H9 (cell line): ENCODE measurements at regions not wholly inside any gene's neighbourhood (a gene's known extent, or its start where the extent isn't known, plus 50 kb on each side); places are given as distances from the start of the nearest gene placed in this dataset.

ENCODE experiments used
- DNase-seq: peaks from one replicate; pipeline ENCODE4 v3.0.0-alpha.2; 2017
- H2AFZ ChIP-seq: one replicate; pipeline ENCODE4 v1.6.1; 2013; ENCODE audit warnings: mild to moderate bottlenecking, low read length, control low read depth, moderate library complexity
- H2AK5ac ChIP-seq: 2 replicates; pipeline ENCODE4 v1.6.1; 2013; ENCODE audit warnings: low read length, control low read depth, mixed read lengths; ENCODE audit not compliant: insufficient read length
- H2BK120ac ChIP-seq: one replicate; pipeline ENCODE4 v1.6.1; 2013; ENCODE audit warnings: low read depth, mild to moderate bottlenecking, low read length, control low read depth, inconsistent platforms; ENCODE audit not compliant: poor library complexity, severe bottlenecking
- H2BK12ac ChIP-seq: 2 replicates; pipeline ENCODE4 v1.6.1; 2013; ENCODE audit warnings: low read length, control low read depth, mixed read lengths, low read depth; ENCODE audit not compliant: insufficient read length
- H2BK15ac ChIP-seq: 2 replicates; pipeline ENCODE4 v1.6.1; 2013; ENCODE audit warnings: low read depth, low read length, control low read depth
- H2BK20ac ChIP-seq: one replicate; pipeline ENCODE4 v1.6.1; 2013; ENCODE audit warnings: low read depth, mild to moderate bottlenecking, low read length, control low read depth, inconsistent platforms; ENCODE audit not compliant: poor library complexity, severe bottlenecking
- H2BK5ac ChIP-seq: 2 replicates; pipeline ENCODE4 v1.6.1; 2013; ENCODE audit warnings: low read length, control low read depth, mixed read lengths; ENCODE audit not compliant: insufficient read length
- H3K14ac ChIP-seq: 2 replicates; pipeline ENCODE4 v1.6.1; 2013; ENCODE audit warnings: low read length, control low read depth; ENCODE audit not compliant: insufficient read depth
- H3K18ac ChIP-seq: 2 replicates; pipeline ENCODE4 v1.6.1; 2013; ENCODE audit warnings: low read depth, mild to moderate bottlenecking, mixed read lengths, low read length, control low read depth; ENCODE audit not compliant: insufficient read length
- H3K23ac ChIP-seq: 2 replicates; pipeline ENCODE4 v1.6.1; 2013; ENCODE audit warnings: low read length, control low read depth, mixed read lengths, low read depth; ENCODE audit not compliant: insufficient read length
- H3K23me2 ChIP-seq: 2 replicates; pipeline ENCODE4 v1.6.1; 2013; ENCODE audit warnings: low read depth, mild to moderate bottlenecking, mixed read lengths, low read length, control low read depth; ENCODE audit not compliant: insufficient read length, poor library complexity, severe bottlenecking
- H3K27ac ChIP-seq: 2 replicates; pipeline ENCODE4 v1.5.1; 2013; ENCODE audit warnings: low read length, control low read depth, mixed read lengths, low read depth; ENCODE audit not compliant: insufficient read length
- H3K27me3 ChIP-seq: 2 replicates; pipeline ENCODE4 v1.6.1; 2013; ENCODE audit warnings: low read length, control low read depth, inconsistent platforms; ENCODE audit not compliant: insufficient read depth
- H3K4ac ChIP-seq: 2 replicates; pipeline ENCODE4 v1.6.1; 2013; ENCODE audit warnings: low read depth, mild to moderate bottlenecking, control low read depth, inconsistent platforms, low read length, moderate library complexity
- H3K4me1 ChIP-seq: 2 replicates; pipeline ENCODE4 v1.6.1; 2013; ENCODE audit warnings: low read length, control low read depth, inconsistent platforms; ENCODE audit not compliant: insufficient read depth
- H3K4me2 ChIP-seq: 2 replicates; pipeline ENCODE4 v1.6.1; 2013; ENCODE audit warnings: low read length, control low read depth, mixed read lengths; ENCODE audit not compliant: insufficient read length, insufficient read depth
- H3K56ac ChIP-seq: 2 replicates; pipeline ENCODE4 v1.6.1; 2013; ENCODE audit warnings: low read depth, mild to moderate bottlenecking, mixed read lengths, low read length, control low read depth; ENCODE audit not compliant: insufficient read length
- H3K79me1 ChIP-seq: 2 replicates; pipeline ENCODE4 v1.6.1; 2013; ENCODE audit warnings: low read depth, mild to moderate bottlenecking, moderate library complexity, low read length, control low read depth, inconsistent platforms; ENCODE audit not compliant: insufficient read depth, poor library complexity, severe bottlenecking
- H3K79me2 ChIP-seq: 2 replicates; pipeline ENCODE4 v1.6.1; 2013; ENCODE audit warnings: low read length, control low read depth, inconsistent platforms; ENCODE audit not compliant: insufficient read depth
- H3K9ac ChIP-seq: 2 replicates; pipeline ENCODE4 v1.6.1; 2013; ENCODE audit warnings: low read length, control low read depth, mixed read lengths; ENCODE audit not compliant: insufficient read length; ENCODE audit errors: extremely low read depth
- H3K9me3 ChIP-seq: one replicate; pipeline ENCODE4 v1.6.1; 2013; ENCODE audit warnings: low read depth, low read length, inconsistent platforms; ENCODE audit not compliant: control insufficient read depth
- H3T11ph ChIP-seq: one replicate; pipeline ENCODE4 v1.6.1; 2013; ENCODE audit warnings: mild to moderate bottlenecking, low read length, control low read depth, inconsistent platforms
- H4K20me1 ChIP-seq: one replicate; pipeline ENCODE4 v1.6.1; 2013; ENCODE audit not compliant: control insufficient read depth, insufficient read length, insufficient read depth
- H4K5ac ChIP-seq: 2 replicates; pipeline ENCODE4 v1.6.1; 2013; ENCODE audit warnings: low read depth, mild to moderate bottlenecking, mixed read lengths, low read length, control low read depth; ENCODE audit not compliant: insufficient read length
- H4K8ac ChIP-seq: replicated peaks from 2 replicates; pipeline ENCODE4 v1.6.1; 2013; ENCODE audit warnings: low read length, control low read depth, mixed read lengths, low read depth; ENCODE audit not compliant: insufficient read length
- H4K91ac ChIP-seq: 2 replicates; pipeline ENCODE4 v1.6.1; 2013; ENCODE audit warnings: low read depth, mild to moderate bottlenecking, moderate library complexity, mixed read lengths, low read length, control low read depth; ENCODE audit not compliant: insufficient read length
- H3K27ac Mint-ChIP-seq, 3 experiments: 2 replicates in 2 of 3; 3 replicates in 1 of 3; pipeline ENCODE4 v1.8.0; 2020 to 2021; ENCODE audit warnings: mixed read lengths in 3 of 3, mild to moderate bottlenecking in 1 of 3, moderate library complexity in 1 of 3
- H3K27me3 Mint-ChIP-seq: 2 replicates; pipeline ENCODE4 v1.8.0; 2021; ENCODE audit warnings: low read depth, mild to moderate bottlenecking, moderate library complexity, mixed read lengths
- H3K36me3 Mint-ChIP-seq, 3 experiments: 2 replicates in 2 of 3; 3 replicates in 1 of 3; pipeline ENCODE4 v1.8.0; 2020 to 2021; ENCODE audit warnings: low read depth in 3 of 3, mixed read lengths in 3 of 3; ENCODE audit not compliant: insufficient read depth in 1 of 3
- H3K4me1 Mint-ChIP-seq, 2 experiments: 2 replicates each; pipeline ENCODE4 v1.8.0; 2020; ENCODE audit warnings: mixed read lengths in 2 of 2
- H3K4me3 Mint-ChIP-seq, 2 experiments: 2 replicates in 1 of 2; 3 replicates in 1 of 2; pipeline ENCODE4 v1.8.0; 2020 to 2021; ENCODE audit warnings: mild to moderate bottlenecking in 2 of 2, mixed read lengths in 2 of 2, moderate library complexity in 1 of 2
- H3K9me3 Mint-ChIP-seq, 2 experiments: 2 replicates in 1 of 2; 3 replicates in 1 of 2; pipeline ENCODE4 v1.8.0; 2020; ENCODE audit warnings: mild to moderate bottlenecking in 2 of 2, mixed read lengths in 2 of 2, moderate library complexity in 1 of 2
- CTCF ChIP-seq: fragments of 200-600 bp; sonication (generic); conservative IDR thresholded peaks from 3 replicates; pipeline ENCODE4 v1.8.0; 2021; ENCODE audit warnings: antibody characterized with exemption, mild to moderate bottlenecking
- WGBS: extraction: QIAGEN DNeasy Blood & Tissue Kit; methylation state at CpG from one replicate; pipeline ENCODE4 v1.1.7; 2013; ENCODE audit warnings: missing lambda C conversion rate, low lambda C conversion rate, mixed read lengths; ENCODE audit not compliant: insufficient read length; ENCODE audit errors: extremely low coverage; 5-methylcytosine and 5-hydroxymethylcytosine counted together

GRCh38 chrX:79630033-79631009 lies 263.2 kb upstream of the ITM2A start:
- DNase-seq: no peak
- no peak overlapping the region for H3K27ac ChIP-seq
- H3K14ac ChIP-seq: no peak overlapping the region
- no peak overlapping the region for H3K56ac ChIP-seq
- no peak overlapping the region for H3K4ac ChIP-seq
- H3T11ph ChIP-seq: no peak overlapping the region
- H3K23me2 ChIP-seq: no peaks in the 10 kb centered on the region
- no peaks in the 10 kb centered on the region for H3K79me2 ChIP-seq
- no peak overlapping the region for H2BK12ac ChIP-seq
- no peak overlapping the region for H2BK20ac ChIP-seq
- no peak overlapping the region for H3K27ac Mint-ChIP-seq
- no peak overlapping the region for H4K8ac ChIP-seq
- peaks cover 15% of the 10 kb centered on the region for H3K9me3 ChIP-seq
- peaks cover 0 to 3% (median 0%) of the 10 kb centered on the region in 3 experiments; a peak in 1 of 7 replicates for H3K36me3 Mint-ChIP-seq
- no peak overlapping the region for H2BK5ac ChIP-seq
- H2AK5ac ChIP-seq: no peak overlapping the region
- H3K4me1 Mint-ChIP-seq: peaks cover 4 to 7% of the 10 kb centered on the region in 2 experiments; a peak in 2 of 4 replicates
- H3K9ac ChIP-seq: no peak overlapping the region
- H3K27me3 Mint-ChIP-seq: no peaks in the 10 kb centered on the region
- H3K18ac ChIP-seq: no peak overlapping the region
- no peak overlapping the region for H2AFZ ChIP-seq
- H3K79me1 ChIP-seq: no peaks in the 10 kb centered on the region
- TF ChIP-seq CTCF: no peak
- peaks cover 62 to 73% of the 10 kb centered on the region in 2 experiments for H3K9me3 Mint-ChIP-seq
- H3K4me3 Mint-ChIP-seq: no peak overlapping the region
- WGBS: no CpG with 5 or more reads among the region's 5 CpGs
- no peak overlapping the region for H2BK120ac ChIP-seq
- H3K4me2 ChIP-seq: no peak overlapping the region
- H4K91ac ChIP-seq: no peak overlapping the region
- H3K4me1 ChIP-seq: no peaks in the 10 kb centered on the region
- H3K27me3 ChIP-seq: no peaks in the 10 kb centered on the region
- H4K20me1 ChIP-seq: no peaks in the 10 kb centered on the region
- H2BK15ac ChIP-seq: no peak overlapping the region
- no peak overlapping the region for H3K23ac ChIP-seq
- H4K5ac ChIP-seq: no peak overlapping the region
